ENCODE measurements at regions not wholly inside any gene's neighbourhood (a gene's known extent, or its start where the extent isn't known, plus 50 kb on each side); places are given as distances from the start of the nearest gene placed in this dataset.
"Not testable (repeated sequence)": the region's sequence is repeated elsewhere in the genome, so short reads cannot be mapped to it uniquely, and the experiment has no call there.

GRCh38 chr10:6716516-6716915 lies 136.4 kb upstream of the PRKCQ start:
- no peak for DNase-seq

- no peak for DNase-seq
Observed at GRCh38 chr10:6713716-6714115, 133.6 kb upstream of the PRKCQ start.

GRCh38 chr10:6713120-6713519 lies 133.0 kb upstream of the PRKCQ start:
- no peak for DNase-seq

- no peak for DNase-seq
Observed at GRCh38 chr10:6711881-6712280, 131.8 kb upstream of the PRKCQ start.

GRCh38 chr10:6711408-6711841 lies 131.3 kb upstream of the PRKCQ start:
- DNase-seq = no peak

GRCh38 chr10:6707352-6707751 lies 127.3 kb upstream of the PRKCQ start:
- peak; percentile 54 for DNase-seq

- no peak for DNase-seq
Observed at GRCh38 chr10:6706725-6707124, 126.6 kb upstream of the PRKCQ start.

GRCh38 chr10:6704896-6705295 lies 124.8 kb upstream of the PRKCQ start:
- no peak for DNase-seq

GRCh38 chr10:6702833-6703232 lies 122.8 kb upstream of the PRKCQ start:
- not testable (repeated sequence) for DNase-seq

- DNase-seq = peak; percentile 45
Observed at GRCh38 chr10:6702030-6702429, 122.0 kb upstream of the PRKCQ start.

GRCh38 chr10:6701289-6701688 lies 121.2 kb upstream of the PRKCQ start:
- DNase-seq = no peak

GRCh38 chr10:6700066-6700465 lies 120.0 kb upstream of the PRKCQ start:
- DNase-seq = no peak

- no peak for DNase-seq
Observed at GRCh38 chr10:6699336-6699735, 119.3 kb upstream of the PRKCQ start.

GRCh38 chr10:6695519-6695918 lies 115.4 kb upstream of the PRKCQ start:
- DNase-seq = no peak

GRCh38 chr10:6694447-6695140 lies 114.5 kb upstream of the PRKCQ start:
- DNase-seq = no peak

GRCh38 chr10:6692856-6693255 lies 112.8 kb upstream of the PRKCQ start:
- no peak for DNase-seq

- DNase-seq = no peak
Observed at GRCh38 chr10:6692103-6692502, 112.0 kb upstream of the PRKCQ start.

GRCh38 chr10:6689036-6689435 lies 109.0 kb upstream of the PRKCQ start:
- DNase-seq = no peak

- DNase-seq = no peak
Observed at GRCh38 chr10:6680735-6681134, 100.7 kb upstream of the PRKCQ start.

- no peak for DNase-seq
Observed at GRCh38 chr10:6678956-6679355, 98.9 kb upstream of the PRKCQ start.

GRCh38 chr10:6678211-6678803 lies 98.2 kb upstream of the PRKCQ start:
- DNase-seq = peak; percentile 44

- not testable (repeated sequence) for DNase-seq
Observed at GRCh38 chr10:6677129-6677528, 97.1 kb upstream of the PRKCQ start.

- no peak for DNase-seq
Observed at GRCh38 chr10:6674291-6674690, 94.2 kb upstream of the PRKCQ start.

GRCh38 chr10:6671976-6672375 lies 91.9 kb upstream of the PRKCQ start:
- DNase-seq = no peak

Data from retina (tissue), 1 donor.